ENCODE measurements at regions not wholly inside any gene's neighbourhood (a gene's known extent, or its start where the extent isn't known, plus 50 kb on each side); places are given as distances from the start of the nearest gene placed in this dataset.

DNA sequence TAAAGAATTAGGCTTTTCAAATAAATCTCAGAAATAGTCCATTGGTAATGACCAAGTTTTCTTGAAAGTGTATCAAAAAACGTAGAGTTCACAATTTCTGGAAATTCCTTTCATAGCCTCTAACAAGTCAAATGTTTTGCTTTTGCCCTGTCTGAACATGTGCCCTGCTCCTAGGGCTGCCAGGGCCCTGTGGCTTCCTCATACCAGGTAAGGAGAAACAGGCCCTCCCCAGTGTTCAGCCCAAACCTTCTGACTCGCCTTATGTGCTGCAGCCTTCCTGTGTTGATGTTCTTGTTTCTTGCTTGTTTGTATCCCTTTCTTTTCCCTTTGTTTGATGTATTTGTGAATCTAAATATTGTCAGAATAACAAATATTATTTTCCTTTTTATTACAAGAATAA lies 146.1 kb upstream of the PACRGL start:
- TF ChIP-seq POLR2A (IDR thresholded peaks at IDR 0.05), result no peak
- TF ChIP-seq, protein P1, sequence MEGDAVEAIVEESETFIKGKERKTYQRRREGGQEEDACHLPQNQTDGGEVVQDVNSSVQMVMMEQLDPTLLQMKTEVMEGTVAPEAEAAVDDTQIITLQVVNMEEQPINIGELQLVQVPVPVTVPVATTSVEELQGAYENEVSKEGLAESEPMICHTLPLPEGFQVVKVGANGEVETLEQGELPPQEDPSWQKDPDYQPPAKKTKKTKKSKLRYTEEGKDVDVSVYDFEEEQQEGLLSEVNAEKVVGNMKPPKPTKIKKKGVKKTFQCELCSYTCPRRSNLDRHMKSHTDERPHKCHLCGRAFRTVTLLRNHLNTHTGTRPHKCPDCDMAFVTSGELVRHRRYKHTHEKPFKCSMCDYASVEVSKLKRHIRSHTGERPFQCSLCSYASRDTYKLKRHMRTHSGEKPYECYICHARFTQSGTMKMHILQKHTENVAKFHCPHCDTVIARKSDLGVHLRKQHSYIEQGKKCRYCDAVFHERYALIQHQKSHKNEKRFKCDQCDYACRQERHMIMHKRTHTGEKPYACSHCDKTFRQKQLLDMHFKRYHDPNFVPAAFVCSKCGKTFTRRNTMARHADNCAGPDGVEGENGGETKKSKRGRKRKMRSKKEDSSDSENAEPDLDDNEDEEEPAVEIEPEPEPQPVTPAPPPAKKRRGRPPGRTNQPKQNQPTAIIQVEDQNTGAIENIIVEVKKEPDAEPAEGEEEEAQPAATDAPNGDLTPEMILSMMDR (IDR thresholded peaks at IDR 0.05), result no peak
